LNCAP (cell line): ENCODE measurements at regions not wholly inside any gene's neighbourhood (a gene's known extent, or its start where the extent isn't known, plus 50 kb on each side); places are given as distances from the start of the nearest gene placed in this dataset.

Source experiments
- CTCF ChIP-seq: fragments of 450-650 bp; IDR thresholded peaks from 2 replicates; pipeline ENCODE4 v1.5.1; 2017; ENCODE audit warnings: mild to moderate bottlenecking

GRCh38 chr1:221510793-221511503, 230.9 kb downstream of the DUSP10 start:
- TF ChIP-seq CTCF, result no peak

GRCh38 chr1:221511797-221512196, 230.1 kb downstream of the DUSP10 start:
- TF ChIP-seq CTCF, result no peak

GRCh38 chr1:221514806-221515205, 227.1 kb downstream of the DUSP10 start:
- TF ChIP-seq CTCF, result no peak

GRCh38 chr1:221515496-221515895, 226.4 kb downstream of the DUSP10 start:
- TF ChIP-seq CTCF, result no peak

GRCh38 chr1:221517961-221518360, 223.9 kb downstream of the DUSP10 start:
- no peak for TF ChIP-seq CTCF

GRCh38 chr1:221520250-221520649, 221.6 kb downstream of the DUSP10 start:
- no peak for TF ChIP-seq CTCF

GRCh38 chr1:221521686-221522085, 220.2 kb downstream of the DUSP10 start:
- TF ChIP-seq CTCF, result no peak

- TF ChIP-seq CTCF, result no peak
Observed at GRCh38 chr1:221522529-221522940, 219.4 kb downstream of the DUSP10 start.
